AG09319 (cell line): ENCODE measurements at regions not wholly inside any gene's neighbourhood (a gene's known extent, or its start where the extent isn't known, plus 50 kb on each side); places are given as distances from the start of the nearest gene placed in this dataset.

Source experiments
- DNase-seq: peaks from one replicate; pipeline ENCODE4 v3.0.0-alpha.2; 2010; ENCODE audit warnings: low read depth; ENCODE audit errors: extremely low read depth
- CTCF ChIP-seq: IDR thresholded peaks from 2 replicates; pipeline ENCODE4 v1.5.1; 2011; ENCODE audit warnings: low read depth, mild to moderate bottlenecking, inconsistent platforms, low read length, moderate library complexity

- no peak for DNase-seq
- no peak for TF ChIP-seq CTCF
Measured at GRCh38 chr19:30634996-30635975, 263.1 kb downstream of the ZNF536 start.

GRCh38 chr19:30634131-30634830 lies 262.1 kb downstream of the ZNF536 start:
- no peak for TF ChIP-seq CTCF
- no peak for DNase-seq

DNA sequence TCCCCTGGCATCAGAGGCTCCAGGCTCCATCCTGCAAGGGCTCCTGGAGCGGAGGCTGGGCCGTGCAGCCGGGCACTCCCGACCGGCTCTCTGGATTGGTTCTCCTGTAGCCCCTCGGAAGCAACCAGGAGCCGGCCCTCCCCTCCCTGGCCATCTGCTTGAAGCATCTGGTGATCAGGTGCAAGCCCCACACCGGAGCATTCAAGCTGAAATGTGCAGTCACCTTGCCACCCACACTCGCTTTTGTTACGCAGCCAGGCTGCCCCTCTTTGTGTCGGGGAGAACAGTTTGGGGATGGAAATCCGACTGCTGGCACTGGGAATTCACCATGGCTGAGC lies 258.8 kb downstream of the ZNF536 start:
- no peak for DNase-seq
- no peak for TF ChIP-seq CTCF

- DNase-seq, result no peak
- TF ChIP-seq CTCF, result no peak
Measured at GRCh38 chr19:30630289-30631032, 258.3 kb downstream of the ZNF536 start.

- no peak for TF ChIP-seq CTCF
- DNase-seq, result no peak
Measured at GRCh38 chr19:30629086-30629485, 256.9 kb downstream of the ZNF536 start.

DNA sequence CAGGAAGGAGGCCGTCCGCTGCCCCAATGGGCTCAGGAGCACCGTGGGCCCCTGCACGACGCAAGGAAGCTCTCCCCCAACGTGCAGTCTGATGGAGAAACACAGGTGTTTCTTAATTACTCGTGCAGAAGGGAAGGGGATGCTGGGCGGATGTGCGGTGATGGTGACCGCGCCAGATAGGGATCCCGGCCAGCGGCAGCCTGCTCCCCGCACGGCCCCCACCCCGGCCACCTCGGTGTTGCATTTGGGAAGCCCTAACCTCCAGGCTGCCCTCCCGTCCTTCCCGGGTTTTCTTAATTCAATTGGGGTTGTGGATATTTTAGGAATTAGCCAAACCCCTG lies 254.4 kb downstream of the ZNF536 start:
- no peak for DNase-seq
- no peak for TF ChIP-seq CTCF
